ENCODE measurements at regions not wholly inside any gene's neighbourhood (a gene's known extent, or its start where the extent isn't known, plus 50 kb on each side); places are given as distances from the start of the nearest gene placed in this dataset.

DNA sequence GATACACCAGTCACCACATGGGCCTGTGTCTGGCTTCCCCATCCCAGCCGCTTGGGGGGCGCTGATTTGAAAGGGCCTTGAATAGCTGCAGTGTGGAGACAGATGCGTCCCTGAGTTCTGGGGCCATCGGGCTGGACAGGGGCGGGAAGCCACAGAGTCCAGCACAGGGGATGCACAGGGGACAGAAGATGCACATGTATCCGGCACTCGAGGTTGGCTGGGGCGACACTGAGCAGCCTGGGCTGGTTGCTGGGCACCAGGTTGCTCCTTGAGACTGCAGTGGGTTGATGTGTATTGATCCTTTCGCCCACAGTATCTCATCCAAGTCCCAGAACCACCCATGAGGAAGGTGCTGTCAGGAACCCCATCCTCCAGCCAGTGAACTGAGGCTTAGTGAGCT lies 99.3 kb upstream of the SYT13 start:
- Mint-ChIP-seq H3K27ac (no peak overlapping the region), H3K4me3 (peak overlapping the region in 1 of 2 donors; percentile 12), H3K27me3 (ENCODE audit: low read depth in 3 of 3) (peaks cover 27 to 61% (median 37%) of the 10 kb centered on the region in 3 donors), H3K4me1 (peaks cover 18% of the 10 kb centered on the region), H3K36me3 (no peaks in the 10 kb centered on the region), H3K9me3 (peaks cover 0 to 3% (median 0%) of the 10 kb centered on the region in 7 donors)
- intact Hi-C loops (cut with micrococcal nuclease) = no loop called here
- TF ChIP-seq CTCF (IDR thresholded peaks at IDR 0.05) = no peak
- peaks cover 12 to 13% of the 10 kb centered on the region in 2 donors for H3K4me1 ChIP-seq (ENCODE audit: control insufficient read depth in 1 of 2, insufficient read depth in 2 of 2, low read length in 2 of 2)
- no peaks in the 10 kb centered on the region for H3K36me3 ChIP-seq (replicated peaks in 1 of 2; ENCODE audit: control insufficient read depth in 1 of 2, insufficient read depth in 2 of 2, low read length in 2 of 2)
- H3K27me3 ChIP-seq (ENCODE audit: control insufficient read depth in 2 of 2, insufficient read depth in 2 of 2, low read length in 2 of 2) = peaks cover 0 to 13% of the 10 kb centered on the region in 2 donors
- DNase-seq = no peak
- H3K27ac ChIP-seq (ENCODE audit: low read depth in 1 of 2, low read length in 2 of 2) = no peak overlapping the region
- WGBS (ENCODE audit: insufficient coverage) = 87% methylated on average over 8 of the region's 9 CpGs
- no peak overlapping the region for H3K9ac ChIP-seq (ENCODE audit: insufficient read depth, low read length, poor library complexity, severe bottlenecking)
- no peaks in the 10 kb centered on the region for H3K79me2 ChIP-seq (ENCODE audit: insufficient read depth, low read length)
- H3K4me3 ChIP-seq (replicated peaks in 1 of 3; ENCODE audit: low read depth in 2 of 3, low read length in 3 of 3) = no peak overlapping the region
- no peak overlapping the region for H3K4me2 ChIP-seq (replicated peaks; ENCODE audit: extremely low read depth, low read length, poor library complexity, severe bottlenecking)
- H4K20me1 ChIP-seq (ENCODE audit: insufficient read depth, low read length) = no peaks in the 10 kb centered on the region
- H2AFZ ChIP-seq (ENCODE audit: insufficient read depth, low read depth, low read length, poor library complexity, severe bottlenecking) = no peak overlapping the region
- no peaks in the 10 kb centered on the region for H3K9me3 ChIP-seq (replicated peaks in 1 of 2; ENCODE audit: control insufficient read depth in 1 of 2, insufficient read depth in 1 of 2, low read length in 2 of 2)

DNA sequence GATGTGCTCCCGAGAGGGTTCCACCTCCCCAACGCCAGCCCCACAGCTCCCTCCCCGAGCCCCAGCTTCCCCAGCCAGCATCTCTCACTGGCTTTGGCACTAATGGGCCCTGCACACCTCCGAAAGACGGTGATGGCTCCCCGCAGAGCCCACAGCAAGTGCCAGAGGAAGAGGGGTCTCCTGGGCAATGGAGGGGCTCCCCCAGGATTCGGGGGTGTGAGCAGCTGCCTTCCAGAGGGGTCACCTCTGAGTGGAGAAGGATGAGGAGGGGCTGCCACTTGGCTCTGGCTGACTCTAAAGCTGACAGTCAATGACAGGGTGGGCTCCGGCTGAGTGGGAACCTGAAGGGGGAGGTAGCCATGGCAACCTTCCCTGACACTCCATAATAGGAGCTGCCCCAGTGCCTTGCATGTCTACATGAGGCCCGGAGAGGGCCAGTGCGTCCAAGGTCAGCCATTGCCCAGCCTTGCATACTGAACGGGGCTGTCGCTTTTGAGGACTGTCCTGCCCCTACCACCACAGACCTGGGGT lies 98.6 kb upstream of the SYT13 start:
- no peaks in the 10 kb centered on the region for H4K20me1 ChIP-seq (ENCODE audit: insufficient read depth, low read length)
- intact Hi-C loops (cut with micrococcal nuclease) = no loop called here
- H3K27me3 ChIP-seq (ENCODE audit: control insufficient read depth in 2 of 2, insufficient read depth in 2 of 2, low read length in 2 of 2) = peaks cover 3 to 13% of the 10 kb centered on the region in 2 donors
- H3K4me1 ChIP-seq (ENCODE audit: control insufficient read depth in 1 of 2, insufficient read depth in 2 of 2, low read length in 2 of 2) = peaks cover 12 to 13% of the 10 kb centered on the region in 2 donors
- WGBS (ENCODE audit: insufficient coverage) = 53% methylated on average over 4 of the region's 12 CpGs
- Mint-ChIP-seq H3K36me3 (no peaks in the 10 kb centered on the region), H3K4me3 (no peak overlapping the region), H3K27ac (no peak overlapping the region), H3K9me3 (peaks cover 0 to 3% (median 0%) of the 10 kb centered on the region in 7 donors), H3K27me3 (ENCODE audit: low read depth in 3 of 3) (peaks cover 26 to 63% (median 34%) of the 10 kb centered on the region in 3 donors), H3K4me1 (peaks cover 18% of the 10 kb centered on the region)
- no peak for TF ChIP-seq CTCF (IDR thresholded peaks at IDR 0.05)
- no peak overlapping the region for H3K9ac ChIP-seq (ENCODE audit: insufficient read depth, low read length, poor library complexity, severe bottlenecking)
- no peak overlapping the region for H3K27ac ChIP-seq (ENCODE audit: low read depth in 1 of 2, low read length in 2 of 2)
- H3K79me2 ChIP-seq (ENCODE audit: insufficient read depth, low read length) = no peaks in the 10 kb centered on the region
- no peak overlapping the region for H3K4me3 ChIP-seq (replicated peaks in 1 of 3; ENCODE audit: low read depth in 2 of 3, low read length in 3 of 3)
- no peaks in the 10 kb centered on the region for H3K9me3 ChIP-seq (replicated peaks in 1 of 2; ENCODE audit: control insufficient read depth in 1 of 2, insufficient read depth in 1 of 2, low read length in 2 of 2)
- no peak for DNase-seq
- H3K4me2 ChIP-seq (replicated peaks; ENCODE audit: extremely low read depth, low read length, poor library complexity, severe bottlenecking) = no peak overlapping the region
- no peaks in the 10 kb centered on the region for H3K36me3 ChIP-seq (replicated peaks in 1 of 2; ENCODE audit: control insufficient read depth in 1 of 2, insufficient read depth in 2 of 2, low read length in 2 of 2)
- no peak overlapping the region for H2AFZ ChIP-seq (ENCODE audit: insufficient read depth, low read depth, low read length, poor library complexity, severe bottlenecking)
